ENCODE measurements at regions not wholly inside any gene's neighbourhood (a gene's known extent, or its start where the extent isn't known, plus 50 kb on each side); places are given as distances from the start of the nearest gene placed in this dataset.

GRCh38 chr4:43680421-43680820, 768.2 kb downstream of the KCTD8 start:
- no peak for TF ChIP-seq CTCF (conservative IDR thresholded peaks at IDR 0.05; ENCODE audit: low read length)
- TF ChIP-seq EZH2phosphoT487 (IDR thresholded peaks at IDR 0.05; ENCODE audit: borderline replicate concordance, low read depth, low read length): no peak
